SK-N-SH (cell line): ENCODE measurements at regions not wholly inside any gene's neighbourhood (a gene's known extent, or its start where the extent isn't known, plus 50 kb on each side); places are given as distances from the start of the nearest gene placed in this dataset.

ENCODE experiments used
- CTCF ChIA-PET: fragments of 300-600, 350-600 bp; formaldehyde crosslinking; extraction: SDS; loops from one replicate; lab custom pipeline; 2021; lab: Yijun Ruan, JAX
- POLR2A ChIA-PET: fragments of 350-600 bp; sonication (Branson Sonifier 250); formaldehyde crosslinking; extraction: SDS; loops from one replicate; lab custom pipeline; 2020; ENCODE audit warnings: antibody characterized with exemption, inconsistent platforms; lab: Yijun Ruan, JAX
- DNase-seq: peaks from one replicate; pipeline ENCODE4 v3.0.0; 2012
- H2AFZ ChIP-seq: fragments of 200-600 bp; sonication (generic); 2 replicates; pipeline ENCODE4 v1.8.1; 2016; ENCODE audit warnings: antibody characterized with exemption, mild to moderate bottlenecking, low read depth
- H3F3A ChIP-seq: fragments of 200-600 bp; sonication (generic); replicated peaks from 2 replicates; pipeline ENCODE3; 2016; ENCODE audit warnings: antibody characterized with exemption, mild to moderate bottlenecking; ENCODE audit not compliant: insufficient read depth
- H3K27ac ChIP-seq, 2 experiments: fragments of 200-500 bp in 1 of 2; fragments of 200-600 bp in 1 of 2; sonication (Bioruptor generic) in 1 of 2; sonication (generic), shearing (Covaris generic) in 1 of 2; 2 replicates each; pipeline versions ENCODE4 v1.5.1 to v1.6.1; 2014 to 2016; ENCODE audit warnings: low read depth in 2 of 2, inconsistent platforms in 1 of 2, low read length in 1 of 2, mild to moderate bottlenecking in 1 of 2, mixed read lengths in 1 of 2
- H3K27me3 ChIP-seq: fragments of 200-600 bp; sonication (generic), shearing (Covaris generic); 2 replicates; pipeline ENCODE4 v1.6.1; 2016; ENCODE audit warnings: mixed run types; ENCODE audit not compliant: insufficient read depth
- H3K36me3 ChIP-seq, 2 experiments: fragments of 200-500 bp in 1 of 2; fragments of 200-600 bp in 1 of 2; sonication (Bioruptor generic) in 1 of 2; sonication (generic) in 1 of 2; replicated peaks in 1 of 2; 2 replicates each; pipeline versions ENCODE3 to v1.5.1; 2014 to 2016; ENCODE audit warnings: low read length in 1 of 2, mild to moderate bottlenecking in 1 of 2; ENCODE audit not compliant: insufficient read depth in 2 of 2, control insufficient read depth in 1 of 2
- H3K4me1 ChIP-seq, 2 experiments: fragments of 200-500 bp in 1 of 2; fragments of 200-600 bp in 1 of 2; sonication (Bioruptor generic) in 1 of 2; sonication (generic), shearing (Covaris generic) in 1 of 2; 2 replicates each; pipeline versions ENCODE4 v1.5.1 to v1.6.1; 2014 to 2016; ENCODE audit warnings: low read depth in 1 of 2, low read length in 1 of 2, mixed run types in 1 of 2; ENCODE audit not compliant: insufficient read depth in 2 of 2, control insufficient read depth in 1 of 2
- H3K4me2 ChIP-seq: fragments of 200-600 bp; sonication (generic), shearing (Covaris generic); 2 replicates; pipeline ENCODE4 v1.6.1; 2017; ENCODE audit warnings: mixed run types
- H3K4me3 ChIP-seq, 2 experiments: fragments of 200-500 bp in 1 of 2; fragments of 200-600 bp in 1 of 2; sonication (Bioruptor generic) in 1 of 2; sonication (generic), shearing (Covaris generic) in 1 of 2; 2 replicates each; pipeline versions ENCODE4 v1.5.1 to v1.8.1; 2014 to 2016; ENCODE audit warnings: low read depth in 2 of 2, inconsistent platforms in 1 of 2, low read length in 1 of 2, mild to moderate bottlenecking in 1 of 2, mixed read lengths in 1 of 2, moderate library complexity in 1 of 2
- H3K79me2 ChIP-seq: fragments of 200-600 bp; sonication (generic); 2 replicates; pipeline ENCODE4 v1.8.1; 2017; ENCODE audit warnings: mild to moderate bottlenecking; ENCODE audit not compliant: insufficient read depth
- H3K9ac ChIP-seq: fragments of 200-600 bp; sonication (generic); 2 replicates; pipeline ENCODE4 v1.6.1; 2017; ENCODE audit warnings: mixed run types
- H3K9me2 ChIP-seq: fragments of 200-600 bp; sonication (generic); 2 replicates; pipeline ENCODE4 v1.6.1; 2017; ENCODE audit warnings: mixed run types
- H3K9me3 ChIP-seq: fragments of 200-600 bp; sonication (generic); 2 replicates; pipeline ENCODE4 v1.6.1; 2017; ENCODE audit warnings: mixed run types, mild to moderate bottlenecking, moderate library complexity
- H4K20me1 ChIP-seq: fragments of 200-600 bp; sonication (generic); 2 replicates; pipeline ENCODE4 v1.6.1; 2017; ENCODE audit warnings: mild to moderate bottlenecking, mixed run types; ENCODE audit not compliant: insufficient read depth
- EP300 ChIP-seq, 2 experiments: IDR thresholded peaks; 2 replicates each; pipeline versions ENCODE4 v1.4.0 to v1.6.1; 2012; ENCODE audit warnings: borderline replicate concordance in 1 of 2, low read depth in 1 of 2, low read length in 1 of 2
- EZH2phosphoT487 ChIP-seq: fragments of 200-600 bp; sonication (generic); IDR thresholded peaks from 2 replicates; pipeline ENCODE4 v1.6.1; 2017; ENCODE audit warnings: low read depth, mixed run types, mild to moderate bottlenecking, antibody characterized with exemption, moderate library complexity, borderline replicate concordance
- FOSL2 ChIP-seq: IDR thresholded peaks from 2 replicates; pipeline ENCODE4 v1.4.0; 2012; ENCODE audit warnings: low read depth, mild to moderate bottlenecking, moderate library complexity, borderline replicate concordance
- GABPA ChIP-seq: IDR thresholded peaks from 2 replicates; pipeline ENCODE4 v1.4.0; 2012; ENCODE audit warnings: low read depth, mild to moderate bottlenecking
- MEF2A ChIP-seq: IDR thresholded peaks from 2 replicates; pipeline ENCODE4 v1.4.0; 2012; ENCODE audit warnings: low read depth, borderline replicate concordance
- NFIC ChIP-seq: IDR thresholded peaks from 2 replicates; pipeline ENCODE4 v1.4.0; 2012; ENCODE audit warnings: borderline replicate concordance
- POLR2AphosphoS5 ChIP-seq: IDR thresholded peaks from 2 replicates; pipeline ENCODE4 v1.6.1; 2012; ENCODE audit warnings: low read depth, low read length
- RAD21 ChIP-seq: IDR thresholded peaks from 2 replicates; pipeline ENCODE4 v1.6.1; 2012; ENCODE audit warnings: mild to moderate bottlenecking, low read length
- RFX5 ChIP-seq: IDR thresholded peaks from 2 replicates; pipeline ENCODE4 v1.6.1; 2012; ENCODE audit warnings: mild to moderate bottlenecking, improper control_type of control experiment, low read length
- RXRA ChIP-seq: IDR thresholded peaks from 2 replicates; pipeline ENCODE4 v1.4.0; 2012; ENCODE audit warnings: low read depth, mild to moderate bottlenecking, borderline replicate concordance
- SIN3A ChIP-seq: IDR thresholded peaks from 2 replicates; pipeline ENCODE4 v1.6.1; 2012; ENCODE audit warnings: low read depth, mild to moderate bottlenecking, low read length, moderate library complexity, borderline replicate concordance
- WGBS: methylation state at CpG from one replicate; pipeline ENCODE4 v1.1.6; 2017; ENCODE audit warnings: low lambda C conversion rate; 5-methylcytosine and 5-hydroxymethylcytosine counted together
- TF ChIP-seq, protein P1 (sequence below): fragments of 200-600 bp; sonication (generic); IDR thresholded peaks from 2 replicates; pipeline ENCODE4 v1.6.1; 2017; ENCODE audit warnings: antibody characterized with exemption, mild to moderate bottlenecking, moderate library complexity
- TF ChIP-seq, protein P2 (sequence below): IDR thresholded peaks from 2 replicates; pipeline ENCODE4 v1.4.0; 2012; ENCODE audit warnings: low read depth, borderline replicate concordance
- TF ChIP-seq, protein P3 (sequence below): IDR thresholded peaks from 2 replicates; pipeline ENCODE4 v1.4.0; 2012; ENCODE audit warnings: low read depth, borderline replicate concordance

DNA sequence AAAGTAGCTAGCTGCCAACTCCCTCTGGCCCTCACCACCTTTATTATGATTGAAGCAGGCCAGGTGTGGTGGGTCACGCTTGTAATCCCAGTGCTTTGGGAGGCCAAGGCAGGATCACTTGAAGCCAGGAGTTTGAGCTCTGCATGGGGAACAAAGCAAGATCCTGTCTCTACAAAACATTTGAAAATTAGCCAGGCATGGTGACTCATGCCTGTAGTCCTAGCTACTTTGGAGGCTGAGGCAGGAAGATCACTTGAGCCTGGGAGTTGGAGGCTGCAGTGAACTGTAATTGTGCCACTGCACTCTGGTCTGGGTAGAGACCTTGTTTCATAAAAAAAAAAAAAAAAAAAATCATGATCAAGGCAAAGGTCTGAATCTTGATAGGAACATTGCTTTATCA lies 467.0 kb upstream of the DIPK2B start:
- WGBS, result 91% methylated on average over 1 of the region's 1 CpG
- H3K36me3 ChIP-seq, result no peaks in the 10 kb centered on the region
- peaks cover 0 to 7% of the 10 kb centered on the region in 2 experiments; a peak in 2 of 4 replicates for H3K4me1 ChIP-seq
- no peaks in the 10 kb centered on the region for H3K9me2 ChIP-seq
- POLR2A ChIA-PET, result no interaction called here
- TF ChIP-seq FOSL2 (0 out of 2 replicates have a peak, but pooled peaks have one; percentile 33), RFX5 (no peak), POLR2AphosphoS5 (no peak)
- no peak overlapping the region for H2AFZ ChIP-seq
- no peaks in the 10 kb centered on the region for H3K27me3 ChIP-seq
- H4K20me1 ChIP-seq, result no peaks in the 10 kb centered on the region
- H3K27ac ChIP-seq, result peak overlapping the region in 1 of 2 experiments; percentile 88; a peak in 2 of 4 replicates
- no peak overlapping the region for H3K9ac ChIP-seq
- no peaks in the 10 kb centered on the region for H3K9me3 ChIP-seq
- H3K79me2 ChIP-seq, result no peaks in the 10 kb centered on the region
- no peak overlapping the region for H3K4me3 ChIP-seq
- CTCF ChIA-PET, result no interaction called here
- peaks cover 29% of the 10 kb centered on the region for H3F3A ChIP-seq
- no peak for DNase-seq
- no peak overlapping the region for H3K4me2 ChIP-seq

DNA sequence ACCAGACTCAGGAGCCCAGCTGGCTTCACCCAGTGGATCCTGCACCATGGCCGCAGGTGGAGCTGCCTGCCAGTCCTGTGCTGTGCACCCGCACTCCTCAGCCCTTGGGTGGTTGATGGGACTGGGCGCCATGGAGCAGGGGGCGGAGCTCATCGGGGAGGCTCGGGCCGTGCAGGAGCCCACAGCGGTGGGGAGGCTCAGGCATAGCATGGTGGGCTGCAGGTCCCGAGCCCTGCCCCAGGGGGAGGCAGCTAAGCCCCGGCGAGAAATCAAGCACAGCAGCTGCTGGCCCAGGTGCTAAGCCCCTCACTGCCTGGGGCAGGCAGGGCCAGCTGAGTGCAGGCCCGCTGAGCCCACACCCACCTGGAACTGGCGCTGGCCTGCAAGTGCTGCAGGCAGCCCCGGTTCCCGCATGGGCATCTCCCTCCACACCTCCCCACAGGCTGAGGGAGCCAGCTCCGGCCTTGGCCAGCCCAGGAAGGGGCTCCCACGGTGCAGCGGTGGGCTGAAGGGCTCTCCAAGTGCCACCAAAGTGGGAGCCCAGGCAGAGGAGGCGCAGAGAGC lies 464.1 kb upstream of the DIPK2B start:
- TF ChIP-seq, protein P1, sequence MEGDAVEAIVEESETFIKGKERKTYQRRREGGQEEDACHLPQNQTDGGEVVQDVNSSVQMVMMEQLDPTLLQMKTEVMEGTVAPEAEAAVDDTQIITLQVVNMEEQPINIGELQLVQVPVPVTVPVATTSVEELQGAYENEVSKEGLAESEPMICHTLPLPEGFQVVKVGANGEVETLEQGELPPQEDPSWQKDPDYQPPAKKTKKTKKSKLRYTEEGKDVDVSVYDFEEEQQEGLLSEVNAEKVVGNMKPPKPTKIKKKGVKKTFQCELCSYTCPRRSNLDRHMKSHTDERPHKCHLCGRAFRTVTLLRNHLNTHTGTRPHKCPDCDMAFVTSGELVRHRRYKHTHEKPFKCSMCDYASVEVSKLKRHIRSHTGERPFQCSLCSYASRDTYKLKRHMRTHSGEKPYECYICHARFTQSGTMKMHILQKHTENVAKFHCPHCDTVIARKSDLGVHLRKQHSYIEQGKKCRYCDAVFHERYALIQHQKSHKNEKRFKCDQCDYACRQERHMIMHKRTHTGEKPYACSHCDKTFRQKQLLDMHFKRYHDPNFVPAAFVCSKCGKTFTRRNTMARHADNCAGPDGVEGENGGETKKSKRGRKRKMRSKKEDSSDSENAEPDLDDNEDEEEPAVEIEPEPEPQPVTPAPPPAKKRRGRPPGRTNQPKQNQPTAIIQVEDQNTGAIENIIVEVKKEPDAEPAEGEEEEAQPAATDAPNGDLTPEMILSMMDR, result no peak
- TF ChIP-seq, protein P2, sequence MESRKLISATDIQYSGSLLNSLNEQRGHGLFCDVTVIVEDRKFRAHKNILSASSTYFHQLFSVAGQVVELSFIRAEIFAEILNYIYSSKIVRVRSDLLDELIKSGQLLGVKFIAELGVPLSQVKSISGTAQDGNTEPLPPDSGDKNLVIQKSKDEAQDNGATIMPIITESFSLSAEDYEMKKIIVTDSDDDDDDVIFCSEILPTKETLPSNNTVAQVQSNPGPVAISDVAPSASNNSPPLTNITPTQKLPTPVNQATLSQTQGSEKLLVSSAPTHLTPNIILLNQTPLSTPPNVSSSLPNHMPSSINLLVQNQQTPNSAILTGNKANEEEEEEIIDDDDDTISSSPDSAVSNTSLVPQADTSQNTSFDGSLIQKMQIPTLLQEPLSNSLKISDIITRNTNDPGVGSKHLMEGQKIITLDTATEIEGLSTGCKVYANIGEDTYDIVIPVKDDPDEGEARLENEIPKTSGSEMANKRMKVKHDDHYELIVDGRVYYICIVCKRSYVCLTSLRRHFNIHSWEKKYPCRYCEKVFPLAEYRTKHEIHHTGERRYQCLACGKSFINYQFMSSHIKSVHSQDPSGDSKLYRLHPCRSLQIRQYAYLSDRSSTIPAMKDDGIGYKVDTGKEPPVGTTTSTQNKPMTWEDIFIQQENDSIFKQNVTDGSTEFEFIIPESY, result no peak
- TF ChIP-seq EZH2phosphoT487, result no peak
- no peak for TF ChIP-seq RXRA
- no peak for TF ChIP-seq NFIC
- no peak for TF ChIP-seq SIN3A
- no peak for TF ChIP-seq MEF2A
- TF ChIP-seq POLR2AphosphoS5, result no peak
- no peak for TF ChIP-seq GABPA
- TF ChIP-seq, protein P3, sequence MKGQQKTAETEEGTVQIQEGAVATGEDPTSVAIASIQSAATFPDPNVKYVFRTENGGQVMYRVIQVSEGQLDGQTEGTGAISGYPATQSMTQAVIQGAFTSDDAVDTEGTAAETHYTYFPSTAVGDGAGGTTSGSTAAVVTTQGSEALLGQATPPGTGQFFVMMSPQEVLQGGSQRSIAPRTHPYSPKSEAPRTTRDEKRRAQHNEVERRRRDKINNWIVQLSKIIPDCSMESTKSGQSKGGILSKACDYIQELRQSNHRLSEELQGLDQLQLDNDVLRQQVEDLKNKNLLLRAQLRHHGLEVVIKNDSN, result no peak
- TF ChIP-seq RAD21, result no peak
- no peak for TF ChIP-seq EP300 (IDR thresholded peaks at IDR 0.05; ENCODE audit: borderline replicate concordance in 1 of 2, low read depth in 1 of 2, low read length in 1 of 2)
- no peaks in the 10 kb centered on the region for H4K20me1 ChIP-seq
- no peaks in the 10 kb centered on the region for H3K79me2 ChIP-seq
- POLR2A ChIA-PET, result no interaction called here
- peaks cover 0 to 6% of the 10 kb centered on the region in 2 experiments; a peak in 2 of 4 replicates for H3K4me1 ChIP-seq
- no peak overlapping the region for H3K9ac ChIP-seq
- H3K27ac ChIP-seq, result no peak overlapping the region
- H3K9me2 ChIP-seq, result no peaks in the 10 kb centered on the region
- no peaks in the 10 kb centered on the region for H3K9me3 ChIP-seq
- H3K36me3 ChIP-seq, result no peaks in the 10 kb centered on the region
- H2AFZ ChIP-seq, result no peak overlapping the region
- no CpG with 5 or more reads among the region's 19 CpGs for WGBS
- H3F3A ChIP-seq, result peaks cover 31% of the 10 kb centered on the region
- no peak for DNase-seq
- CTCF ChIA-PET, result no interaction called here
- no peak overlapping the region for H3K4me3 ChIP-seq
- H3K4me2 ChIP-seq, result no peak overlapping the region
- no peaks in the 10 kb centered on the region for H3K27me3 ChIP-seq
